ENCODE measurements at regions not wholly inside any gene's neighbourhood (a gene's known extent, or its start where the extent isn't known, plus 50 kb on each side); places are given as distances from the start of the nearest gene placed in this dataset.

GRCh38 chr12:29054858-29055663, 94.0 kb upstream of the FAR2 start:
- Histone ChIP-seq H3K9me1 (ENCODE audit: control insufficient read depth, extremely low read depth, insufficient read depth, low read length) (no peaks in the 10 kb centered on the region), H2AFZ (ENCODE audit: control insufficient read depth, low read length) (no peak overlapping the region), H3K79me2 (ENCODE audit: control insufficient read depth, insufficient read depth, low read length) (no peaks in the 10 kb centered on the region), H3K9ac (ENCODE audit: control insufficient read depth, extremely low read depth, insufficient read depth, low read length) (no peak overlapping the region), H3K4me1 (ENCODE audit: control insufficient read depth, extremely low read depth, insufficient read depth, low read length) (no peaks in the 10 kb centered on the region), H3K9me3 (ENCODE audit: control insufficient read depth, low read depth, low read length) (no peaks in the 10 kb centered on the region), H3K27me3 (ENCODE audit: control insufficient read depth, extremely low read depth, insufficient read depth, low read length) (no peaks in the 10 kb centered on the region), H3K36me3 (ENCODE audit: control insufficient read depth in 2 of 2, extremely low read depth in 1 of 2, insufficient read depth in 2 of 2, low read length in 2 of 2) (no peaks in the 10 kb centered on the region), H3K4me3 (ENCODE audit: control insufficient read depth in 2 of 3, extremely low read depth in 1 of 3, insufficient read depth in 2 of 3, low read depth in 1 of 3, low read length in 3 of 3) (no peak overlapping the region), H3K4me2 (ENCODE audit: control insufficient read depth, extremely low read depth, insufficient read depth, low read depth, low read length) (no peak overlapping the region), H4K20me1 (ENCODE audit: control insufficient read depth, extremely low read depth, insufficient read depth, low read length) (no peaks in the 10 kb centered on the region), H3K27ac (ENCODE audit: control insufficient read depth, insufficient read depth, low read length) (no peak overlapping the region)
- DNase-seq (ENCODE audit: low read depth, low spot score) (no peak), FAIRE-seq (no peak)
- TF ChIP-seq CTCF (optimal IDR thresholded peaks at IDR 0.05 in 1 of 3, IDR thresholded peaks at IDR 0.05 in 1 of 3, conservative IDR thresholded peaks at IDR 0.05 in 1 of 3; ENCODE audit: extremely low read depth in 1 of 3, insufficient read depth in 2 of 3, low read length in 3 of 3) (no peak), EZH2 (IDR thresholded peaks at IDR 0.05; ENCODE audit: low read length) (no peak)
- dilution Hi-C loops (cut with MboI; ENCODE audit: extremely low pct_ligation_motif_present, low sequenced_read_pairs) = no loop called here

- Histone ChIP-seq H3K27ac (ENCODE audit: control insufficient read depth, insufficient read depth, low read length) (no peak overlapping the region), H2AFZ (ENCODE audit: control insufficient read depth, low read length) (no peak overlapping the region), H3K9me3 (ENCODE audit: control insufficient read depth, low read depth, low read length) (no peaks in the 10 kb centered on the region), H3K4me2 (ENCODE audit: control insufficient read depth, extremely low read depth, insufficient read depth, low read depth, low read length) (no peak overlapping the region), H3K79me2 (ENCODE audit: control insufficient read depth, insufficient read depth, low read length) (no peaks in the 10 kb centered on the region), H3K27me3 (ENCODE audit: control insufficient read depth, extremely low read depth, insufficient read depth, low read length) (no peaks in the 10 kb centered on the region), H3K4me1 (ENCODE audit: control insufficient read depth, extremely low read depth, insufficient read depth, low read length) (peaks cover 6% of the 10 kb centered on the region), H3K9ac (ENCODE audit: control insufficient read depth, extremely low read depth, insufficient read depth, low read length) (no peak overlapping the region), H3K4me3 (ENCODE audit: control insufficient read depth in 2 of 3, extremely low read depth in 1 of 3, insufficient read depth in 2 of 3, low read depth in 1 of 3, low read length in 3 of 3) (no peak overlapping the region), H3K36me3 (ENCODE audit: control insufficient read depth in 2 of 2, extremely low read depth in 1 of 2, insufficient read depth in 2 of 2, low read length in 2 of 2) (no peaks in the 10 kb centered on the region), H4K20me1 (ENCODE audit: control insufficient read depth, extremely low read depth, insufficient read depth, low read length) (no peaks in the 10 kb centered on the region), H3K9me1 (ENCODE audit: control insufficient read depth, extremely low read depth, insufficient read depth, low read length) (no peaks in the 10 kb centered on the region)
- dilution Hi-C loops (cut with MboI; ENCODE audit: extremely low pct_ligation_motif_present, low sequenced_read_pairs) = no loop called here
- no peak for TF ChIP-seq CTCF (optimal IDR thresholded peaks at IDR 0.05 in 1 of 3, IDR thresholded peaks at IDR 0.05 in 1 of 3, conservative IDR thresholded peaks at IDR 0.05 in 1 of 3; ENCODE audit: extremely low read depth in 1 of 3, insufficient read depth in 2 of 3, low read length in 3 of 3)
- TF ChIP-seq EZH2 (IDR thresholded peaks at IDR 0.05; ENCODE audit: low read length) = no peak
- FAIRE-seq = peak; percentile 58
- DNase-seq (ENCODE audit: low read depth, low spot score) = no peak
These were observed 83.0 kb upstream of the FAR2 start for GRCh38 chr12:29066011-29066588.

Measured in keratinocyte (primary cell).